ENCODE measurements at regions not wholly inside any gene's neighbourhood (a gene's known extent, or its start where the extent isn't known, plus 50 kb on each side); places are given as distances from the start of the nearest gene placed in this dataset.

- Histone ChIP-seq H3K79me2 (replicated peaks; ENCODE audit: insufficient read depth) (no peaks in the 10 kb centered on the region), H3F3A (replicated peaks; ENCODE audit: low read depth) (no peaks in the 10 kb centered on the region), H3K4me3 (no peak overlapping the region), H4K20me1 (replicated peaks; ENCODE audit: insufficient read depth) (no peaks in the 10 kb centered on the region), H3K9me2 (ENCODE audit: insufficient read depth) (no peaks in the 10 kb centered on the region), H3K4me1 (ENCODE audit: insufficient read depth) (no peaks in the 10 kb centered on the region), H3K36me3 (ENCODE audit: insufficient read depth) (no peaks in the 10 kb centered on the region), H3K27me3 (ENCODE audit: insufficient read depth) (no peaks in the 10 kb centered on the region), H3K27ac (ENCODE audit: low read depth) (no peak overlapping the region), H3K4me2 (no peak overlapping the region), H2AFZ (no peak overlapping the region)
- Mint-ChIP-seq H3K4me3 (no peak overlapping the region), H3K36me3 (ENCODE audit: low read depth) (peaks cover 4% of the 10 kb centered on the region; the same call in 2 of the 3 replicates), H3K27ac (no peak overlapping the region), H3K27me3 (ENCODE audit: insufficient read depth, low read depth, poor library complexity) (no peaks in the 10 kb centered on the region), H3K4me1 (peaks cover 10% of the 10 kb centered on the region; the same call in 2 of the 3 replicates), H3K9me3 (peaks cover 13% of the 10 kb centered on the region)
- DNase-seq (ENCODE audit: low spot score) = no peak
- no peak for TF ChIP-seq ETS1 (IDR thresholded peaks at IDR 0.05)
- no peak for TF ChIP-seq EZH2 (IDR thresholded peaks at IDR 0.05; ENCODE audit: low read depth, unreplicated experiment)
- TF ChIP-seq ZNF114 (CRISPR knock-in tag; IDR thresholded peaks at IDR 0.05) = no peak
- TF ChIP-seq CREB1 (CRISPR knock-in tag; IDR thresholded peaks at IDR 0.05; ENCODE audit: low read depth) = no peak
- TF ChIP-seq POLR2AphosphoS5 (IDR thresholded peaks at IDR 0.05; ENCODE audit: low read depth) = no peak
- TF ChIP-seq CTCF (conservative IDR thresholded peaks at IDR 0.05; ENCODE audit: low read depth in 2 of 2) = no peak
- no peak for TF ChIP-seq ZNF331 (CRISPR knock-in tag; IDR thresholded peaks at IDR 0.05; ENCODE audit: low read depth)
- no peak for TF ChIP-seq EZH2phosphoT487 (IDR thresholded peaks at IDR 0.05; ENCODE audit: unreplicated experiment)
- no peak for TF ChIP-seq ZNF462 (CRISPR knock-in tag; IDR thresholded peaks at IDR 0.05)
- no peak for TF ChIP-seq NANOG (IDR thresholded peaks at IDR 0.05; ENCODE audit: borderline replicate concordance)
- TF ChIP-seq JUNB (IDR thresholded peaks at IDR 0.05; ENCODE audit: unreplicated experiment) = no peak
- no peak for ATAC-seq
Observed at GRCh38 chr16:59224401-59224800, 490.3 kb upstream of the GOT2 start.
